ENCODE measurements at regions not wholly inside any gene's neighbourhood (a gene's known extent, or its start where the extent isn't known, plus 50 kb on each side); places are given as distances from the start of the nearest gene placed in this dataset.
"Not testable (repeated sequence)": the region's sequence is repeated elsewhere in the genome, so short reads cannot be mapped to it uniquely, and the experiment has no call there.

GRCh38 chr2:12455661-12456060 lies 261.1 kb upstream of the TRIB2 start:
- Histone ChIP-seq H3K27ac (ENCODE audit: low read length) (no peak overlapping the region), H3K4me3 (ENCODE audit: low read length in 2 of 2) (no peak overlapping the region), H3K27me3 (ENCODE audit: control insufficient read depth in 1 of 2, insufficient read depth in 2 of 2, low read length in 2 of 2) (no peaks in the 10 kb centered on the region), H3K36me3 (ENCODE audit: control insufficient read depth in 2 of 2, insufficient read depth in 2 of 2, low read length in 2 of 2) (no peaks in the 10 kb centered on the region), H3K4me1 (ENCODE audit: control insufficient read depth, insufficient read depth, low read length) (no peaks in the 10 kb centered on the region), H3K9me3 (ENCODE audit: control insufficient read depth in 2 of 2, low read length in 2 of 2) (no peaks in the 10 kb centered on the region), H3K9ac (ENCODE audit: low read length in 2 of 2) (no peak overlapping the region)

GRCh38 chr2:12456293-12457106 lies 260.2 kb upstream of the TRIB2 start:
- peak overlapping the region in 1 of 2 donors; percentile 35 for H3K4me3 ChIP-seq (ENCODE audit: low read length in 2 of 2)
- no peaks in the 10 kb centered on the region for H3K4me1 ChIP-seq (ENCODE audit: control insufficient read depth, insufficient read depth, low read length)
- peak overlapping the region; percentile 25 for H3K27ac ChIP-seq (ENCODE audit: low read length)
- H3K36me3 ChIP-seq (ENCODE audit: control insufficient read depth in 2 of 2, insufficient read depth in 2 of 2, low read length in 2 of 2), result no peaks in the 10 kb centered on the region
- H3K9me3 ChIP-seq (ENCODE audit: control insufficient read depth in 2 of 2, low read length in 2 of 2), result no peaks in the 10 kb centered on the region
- no peaks in the 10 kb centered on the region for H3K27me3 ChIP-seq (ENCODE audit: control insufficient read depth in 1 of 2, insufficient read depth in 2 of 2, low read length in 2 of 2)
- H3K9ac ChIP-seq (ENCODE audit: low read length in 2 of 2), result no peak overlapping the region

GRCh38 chr2:12457831-12458230 lies 258.9 kb upstream of the TRIB2 start:
- no peaks in the 10 kb centered on the region for H3K9me3 ChIP-seq (ENCODE audit: control insufficient read depth in 2 of 2, low read length in 2 of 2)
- no peaks in the 10 kb centered on the region for H3K27me3 ChIP-seq (ENCODE audit: control insufficient read depth in 1 of 2, insufficient read depth in 2 of 2, low read length in 2 of 2)
- H3K27ac ChIP-seq (ENCODE audit: low read length), result no peak overlapping the region

GRCh38 chr2:12463189-12463588 lies 253.5 kb upstream of the TRIB2 start:
- no peaks in the 10 kb centered on the region for H3K4me1 ChIP-seq (ENCODE audit: control insufficient read depth, insufficient read depth, low read length)
- no peak overlapping the region for H3K27ac ChIP-seq (ENCODE audit: low read length)
- no peaks in the 10 kb centered on the region for H3K36me3 ChIP-seq (ENCODE audit: control insufficient read depth in 2 of 2, insufficient read depth in 2 of 2, low read length in 2 of 2)
- H3K9ac ChIP-seq (ENCODE audit: low read length in 2 of 2), result no peak overlapping the region
- H3K9me3 ChIP-seq (ENCODE audit: control insufficient read depth in 2 of 2, low read length in 2 of 2), result no peaks in the 10 kb centered on the region
- H3K27me3 ChIP-seq (ENCODE audit: control insufficient read depth in 1 of 2, insufficient read depth in 2 of 2, low read length in 2 of 2), result no peaks in the 10 kb centered on the region
- H3K4me3 ChIP-seq (ENCODE audit: low read length in 2 of 2), result no peak overlapping the region

More at GRCh38 chr2:12457831-12458230, 258.9 kb upstream of the TRIB2 start:
- no peak overlapping the region for H3K4me3 ChIP-seq (ENCODE audit: low read length in 2 of 2)
- H3K4me1 ChIP-seq (ENCODE audit: control insufficient read depth, insufficient read depth, low read length), result no peaks in the 10 kb centered on the region
- no peak overlapping the region for H3K9ac ChIP-seq (ENCODE audit: low read length in 2 of 2)
- no peaks in the 10 kb centered on the region for H3K36me3 ChIP-seq (ENCODE audit: control insufficient read depth in 2 of 2, insufficient read depth in 2 of 2, low read length in 2 of 2)

GRCh38 chr2:12465631-12466135 lies 251.1 kb upstream of the TRIB2 start:
- Histone ChIP-seq H3K4me1 (ENCODE audit: control insufficient read depth, insufficient read depth, low read length) (peaks cover 5% of the 10 kb centered on the region), H3K27me3 (ENCODE audit: control insufficient read depth in 1 of 2, insufficient read depth in 2 of 2, low read length in 2 of 2) (no peaks in the 10 kb centered on the region), H3K9me3 (ENCODE audit: control insufficient read depth in 2 of 2, low read length in 2 of 2) (no peaks in the 10 kb centered on the region), H3K4me3 (ENCODE audit: low read length in 2 of 2) (no peak overlapping the region), H3K36me3 (ENCODE audit: control insufficient read depth in 2 of 2, insufficient read depth in 2 of 2, low read length in 2 of 2) (no peaks in the 10 kb centered on the region), H3K9ac (ENCODE audit: low read length in 2 of 2) (no peak overlapping the region), H3K27ac (ENCODE audit: low read length) (no peak overlapping the region)

GRCh38 chr2:12467303-12467702 lies 249.4 kb upstream of the TRIB2 start:
- H3K36me3 ChIP-seq (ENCODE audit: control insufficient read depth in 2 of 2, insufficient read depth in 2 of 2, low read length in 2 of 2), result no peaks in the 10 kb centered on the region
- H3K9me3 ChIP-seq (ENCODE audit: control insufficient read depth in 2 of 2, low read length in 2 of 2), result no peaks in the 10 kb centered on the region
- no peaks in the 10 kb centered on the region for H3K27me3 ChIP-seq (ENCODE audit: control insufficient read depth in 1 of 2, insufficient read depth in 2 of 2, low read length in 2 of 2)
- no peak overlapping the region for H3K4me3 ChIP-seq (ENCODE audit: low read length in 2 of 2)
- no peak overlapping the region for H3K27ac ChIP-seq (ENCODE audit: low read length)
- no peak overlapping the region for H3K9ac ChIP-seq (ENCODE audit: low read length in 2 of 2)
- peaks cover 5% of the 10 kb centered on the region for H3K4me1 ChIP-seq (ENCODE audit: control insufficient read depth, insufficient read depth, low read length)

GRCh38 chr2:12469141-12469561 lies 247.6 kb upstream of the TRIB2 start:
- Histone ChIP-seq H3K36me3 (ENCODE audit: control insufficient read depth in 2 of 2, insufficient read depth in 2 of 2, low read length in 2 of 2) (no peaks in the 10 kb centered on the region), H3K4me3 (ENCODE audit: low read length in 2 of 2) (no peak overlapping the region), H3K4me1 (ENCODE audit: control insufficient read depth, insufficient read depth, low read length) (peaks cover 5% of the 10 kb centered on the region), H3K27ac (ENCODE audit: low read length) (no peak overlapping the region), H3K27me3 (ENCODE audit: control insufficient read depth in 1 of 2, insufficient read depth in 2 of 2, low read length in 2 of 2) (no peaks in the 10 kb centered on the region), H3K9me3 (ENCODE audit: control insufficient read depth in 2 of 2, low read length in 2 of 2) (no peaks in the 10 kb centered on the region), H3K9ac (ENCODE audit: low read length in 2 of 2) (no peak overlapping the region)

- not testable (repeated sequence) for H3K27me3 ChIP-seq (ENCODE audit: control insufficient read depth in 1 of 2, insufficient read depth in 2 of 2, low read length in 2 of 2); H3K36me3 ChIP-seq (ENCODE audit: control insufficient read depth in 2 of 2, insufficient read depth in 2 of 2, low read length in 2 of 2); H3K9ac ChIP-seq (ENCODE audit: low read length in 2 of 2); H3K9me3 ChIP-seq (ENCODE audit: control insufficient read depth in 2 of 2, low read length in 2 of 2); H3K27ac ChIP-seq (ENCODE audit: low read length); H3K4me3 ChIP-seq (ENCODE audit: low read length in 2 of 2); H3K4me1 ChIP-seq (ENCODE audit: control insufficient read depth, insufficient read depth, low read length)
Observed at GRCh38 chr2:12472265-12472664, 244.5 kb upstream of the TRIB2 start.

- Histone ChIP-seq H3K9ac (ENCODE audit: low read length in 2 of 2) (no peak overlapping the region), H3K4me3 (ENCODE audit: low read length in 2 of 2) (no peak overlapping the region), H3K27me3 (ENCODE audit: control insufficient read depth in 1 of 2, insufficient read depth in 2 of 2, low read length in 2 of 2) (no peaks in the 10 kb centered on the region), H3K9me3 (ENCODE audit: control insufficient read depth in 2 of 2, low read length in 2 of 2) (no peaks in the 10 kb centered on the region), H3K4me1 (ENCODE audit: control insufficient read depth, insufficient read depth, low read length) (no peaks in the 10 kb centered on the region), H3K27ac (ENCODE audit: low read length) (no peak overlapping the region), H3K36me3 (ENCODE audit: control insufficient read depth in 2 of 2, insufficient read depth in 2 of 2, low read length in 2 of 2) (no peaks in the 10 kb centered on the region)
Observed at GRCh38 chr2:12478151-12479064, 238.3 kb upstream of the TRIB2 start.

GRCh38 chr2:12479065-12479601 lies 237.6 kb upstream of the TRIB2 start:
- Histone ChIP-seq H3K27ac (ENCODE audit: low read length) (no peak overlapping the region), H3K4me3 (ENCODE audit: low read length in 2 of 2) (no peak overlapping the region), H3K4me1 (ENCODE audit: control insufficient read depth, insufficient read depth, low read length) (no peaks in the 10 kb centered on the region)

More at GRCh38 chr2:12479065-12479601, 237.6 kb upstream of the TRIB2 start:
- no peaks in the 10 kb centered on the region for H3K36me3 ChIP-seq (ENCODE audit: control insufficient read depth in 2 of 2, insufficient read depth in 2 of 2, low read length in 2 of 2)
- H3K9me3 ChIP-seq (ENCODE audit: control insufficient read depth in 2 of 2, low read length in 2 of 2), result no peaks in the 10 kb centered on the region
- no peak overlapping the region for H3K9ac ChIP-seq (ENCODE audit: low read length in 2 of 2)
- no peaks in the 10 kb centered on the region for H3K27me3 ChIP-seq (ENCODE audit: control insufficient read depth in 1 of 2, insufficient read depth in 2 of 2, low read length in 2 of 2)

Data from stomach smooth muscle (tissue), 2 donors.